HG03432 (cell line): ENCODE measurements at regions not wholly inside any gene's neighbourhood (a gene's known extent, or its start where the extent isn't known, plus 50 kb on each side); places are given as distances from the start of the nearest gene placed in this dataset.

Source experiments
- ATAC-seq: cut with Tn5 transposase; IDR thresholded peaks from one replicate; pipeline ENCODE4 v1.9.1; 2021; ENCODE audit warnings: mild to moderate bottlenecking, moderate library complexity; ENCODE audit not compliant: unreplicated experiment

GRCh38 chr4:157701695-157701994 is 471.2 kb downstream of the GASK1B start:
- ATAC-seq: no peak

- ATAC-seq: no peak
Measured at GRCh38 chr4:157700898-157701694, 471.7 kb downstream of the GASK1B start.

GRCh38 chr4:157689476-157689875 is 468.9 kb downstream of the GRIA2 start:
- ATAC-seq: no peak

GRCh38 chr4:157687971-157688370 is 467.4 kb downstream of the GRIA2 start:
- no peak for ATAC-seq

GRCh38 chr4:157679326-157679725 is 458.8 kb downstream of the GRIA2 start:
- ATAC-seq: peak; percentile 42

- no peak for ATAC-seq
Measured at GRCh38 chr4:157678478-157678877, 457.9 kb downstream of the GRIA2 start.

- no peak for ATAC-seq
Measured at GRCh38 chr4:157674699-157675098, 454.2 kb downstream of the GRIA2 start.

GRCh38 chr4:157667836-157668235 is 447.3 kb downstream of the GRIA2 start:
- no peak for ATAC-seq

GRCh38 chr4:157664726-157665125 is 444.2 kb downstream of the GRIA2 start:
- ATAC-seq: no peak

- no peak for ATAC-seq
Measured at GRCh38 chr4:157655096-157655809, 434.7 kb downstream of the GRIA2 start.

GRCh38 chr4:157643257-157643656 is 422.7 kb downstream of the GRIA2 start:
- ATAC-seq: no peak

- no peak for ATAC-seq
Measured at GRCh38 chr4:157634057-157634456, 413.5 kb downstream of the GRIA2 start.

GRCh38 chr4:157616741-157617472 is 396.4 kb downstream of the GRIA2 start:
- ATAC-seq: no peak

GRCh38 chr4:157607996-157608395 is 387.5 kb downstream of the GRIA2 start:
- no peak for ATAC-seq

GRCh38 chr4:157600583-157600982 is 380.1 kb downstream of the GRIA2 start:
- no peak for ATAC-seq

GRCh38 chr4:157591245-157591644 is 370.7 kb downstream of the GRIA2 start:
- no peak for ATAC-seq

- ATAC-seq: no peak
Measured at GRCh38 chr4:157590679-157591078, 370.2 kb downstream of the GRIA2 start.

GRCh38 chr4:157587681-157588423 is 367.3 kb downstream of the GRIA2 start:
- no peak for ATAC-seq

- no peak for ATAC-seq
Measured at GRCh38 chr4:157582141-157582540, 361.6 kb downstream of the GRIA2 start.

- ATAC-seq: no peak
Measured at GRCh38 chr4:157576671-157577217, 356.2 kb downstream of the GRIA2 start.

GRCh38 chr4:157575339-157575738 is 354.8 kb downstream of the GRIA2 start:
- no peak for ATAC-seq
